Body of pancreas (tissue), 4 donors: ENCODE measurements at regions not wholly inside any gene's neighbourhood (a gene's known extent, or its start where the extent isn't known, plus 50 kb on each side); places are given as distances from the start of the nearest gene placed in this dataset.
"Not testable (repeated sequence)": the region's sequence is repeated elsewhere in the genome, so short reads cannot be mapped to it uniquely, and the experiment has no call there.

ENCODE experiments used
- ATAC-seq: fragments of 150-250 bp; one replicate; pipeline ENCODE4 v1.9.1; 2016
- DNase-seq, 4 donors: peaks; one replicate each; pipeline ENCODE4 v3.0.0-alpha.2; 2019
- H3K27ac ChIP-seq, 4 donors: fragments of 200-600 bp; sonication (generic); 1 replicate in 3 of 4; 2 replicates in 1 of 4; pipeline versions ENCODE4 v1.5.1 to v1.6.1; 2016 to 2019; ENCODE audit warnings: mild to moderate bottlenecking in 1 of 4, mixed read lengths in 1 of 4, moderate library complexity in 1 of 4
- H3K27me3 ChIP-seq, 2 donors: fragments of 200-600 bp; sonication (generic); one replicate each; pipeline ENCODE4 v1.6.0; 2016; ENCODE audit warnings: mild to moderate bottlenecking in 1 of 2
- H3K36me3 ChIP-seq, 2 donors: fragments of 200-600 bp; sonication (generic); replicated peaks in 1 of 2; 2 replicates each; pipeline ENCODE4 v1.5.1; 2016; ENCODE audit warnings: low read depth in 2 of 2; ENCODE audit not compliant: insufficient read depth in 1 of 2
- H3K4me1 ChIP-seq: fragments of 200-600 bp; sonication (generic); one replicate; pipeline ENCODE4 v1.6.0; 2016
- H3K4me3 ChIP-seq, 2 donors: fragments of 200-600 bp; sonication (generic); 1 replicate in 1 of 2; 2 replicates in 1 of 2; pipeline ENCODE4 v1.5.1; 2016 to 2019
- H3K9me3 ChIP-seq, 3 donors: fragments of 200-600 bp; sonication (generic); 1 replicate in 2 of 3; 2 replicates in 1 of 3; pipeline ENCODE4 v1.5.1; 2016
- POLR2A ChIP-seq, 3 donors: fragments of 450-650 bp; IDR thresholded peaks; one replicate each; pipeline ENCODE4 v1.6.1; 2016; ENCODE audit warnings: antibody characterized with exemption in 3 of 3, mild to moderate bottlenecking in 2 of 3
- WGBS, 2 donors: methylation state at CpG; one replicate each; pipeline ENCODE4 v1.1.5; 2017; 5-methylcytosine and 5-hydroxymethylcytosine counted together
- intact Hi-C: fragments of 100-400 bp; cut with DNase I; formaldehyde crosslinking; loops from one replicate; pipeline ENCODE4 v1.15.1; 2023
- TF ChIP-seq, protein P1 (sequence below), 7 experiments: fragments of 450-650 bp in 4 of 7; fragments of 200-600 bp in 3 of 7; sonication (generic) in 3 of 7; IDR thresholded peaks; one replicate each; pipeline ENCODE4 v1.5.1; 2016 to 2019; ENCODE audit warnings: antibody characterized with exemption in 7 of 7

DNA sequence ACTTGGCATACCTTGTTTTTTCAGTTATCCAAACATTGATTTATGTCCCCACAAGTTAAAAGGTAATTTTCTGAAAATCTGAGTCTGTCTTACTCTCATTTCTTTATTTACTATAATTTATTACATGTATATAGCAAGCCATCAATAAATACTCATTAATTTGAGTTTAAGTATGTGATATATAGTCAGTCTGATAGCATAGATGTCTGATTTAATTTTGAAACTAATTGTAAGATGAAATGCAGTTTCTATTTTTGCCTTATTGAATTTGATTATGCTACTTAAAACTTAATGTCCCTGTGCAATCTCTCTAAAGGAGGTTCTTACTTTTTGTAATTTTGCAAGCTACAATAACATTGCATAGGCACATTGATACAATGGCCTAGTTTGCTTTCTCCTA, 2418.6 kb downstream of the ARAP2 start:
- no peaks in the 10 kb centered on the region for H3K9me3 ChIP-seq
- intact Hi-C loops: no loop called here
- DNase-seq (no peak), ATAC-seq (no peak)
- no peaks in the 10 kb centered on the region for H3K27me3 ChIP-seq
- TF ChIP-seq POLR2A (IDR thresholded peaks at IDR 0.05): no peak
- TF ChIP-seq, protein P1, sequence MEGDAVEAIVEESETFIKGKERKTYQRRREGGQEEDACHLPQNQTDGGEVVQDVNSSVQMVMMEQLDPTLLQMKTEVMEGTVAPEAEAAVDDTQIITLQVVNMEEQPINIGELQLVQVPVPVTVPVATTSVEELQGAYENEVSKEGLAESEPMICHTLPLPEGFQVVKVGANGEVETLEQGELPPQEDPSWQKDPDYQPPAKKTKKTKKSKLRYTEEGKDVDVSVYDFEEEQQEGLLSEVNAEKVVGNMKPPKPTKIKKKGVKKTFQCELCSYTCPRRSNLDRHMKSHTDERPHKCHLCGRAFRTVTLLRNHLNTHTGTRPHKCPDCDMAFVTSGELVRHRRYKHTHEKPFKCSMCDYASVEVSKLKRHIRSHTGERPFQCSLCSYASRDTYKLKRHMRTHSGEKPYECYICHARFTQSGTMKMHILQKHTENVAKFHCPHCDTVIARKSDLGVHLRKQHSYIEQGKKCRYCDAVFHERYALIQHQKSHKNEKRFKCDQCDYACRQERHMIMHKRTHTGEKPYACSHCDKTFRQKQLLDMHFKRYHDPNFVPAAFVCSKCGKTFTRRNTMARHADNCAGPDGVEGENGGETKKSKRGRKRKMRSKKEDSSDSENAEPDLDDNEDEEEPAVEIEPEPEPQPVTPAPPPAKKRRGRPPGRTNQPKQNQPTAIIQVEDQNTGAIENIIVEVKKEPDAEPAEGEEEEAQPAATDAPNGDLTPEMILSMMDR (IDR thresholded peaks at IDR 0.05): no peak
- no peak overlapping the region for H3K27ac ChIP-seq
- H3K4me1 ChIP-seq: no peaks in the 10 kb centered on the region
- no peak overlapping the region for H3K4me3 ChIP-seq
- H3K36me3 ChIP-seq: no peaks in the 10 kb centered on the region

DNA sequence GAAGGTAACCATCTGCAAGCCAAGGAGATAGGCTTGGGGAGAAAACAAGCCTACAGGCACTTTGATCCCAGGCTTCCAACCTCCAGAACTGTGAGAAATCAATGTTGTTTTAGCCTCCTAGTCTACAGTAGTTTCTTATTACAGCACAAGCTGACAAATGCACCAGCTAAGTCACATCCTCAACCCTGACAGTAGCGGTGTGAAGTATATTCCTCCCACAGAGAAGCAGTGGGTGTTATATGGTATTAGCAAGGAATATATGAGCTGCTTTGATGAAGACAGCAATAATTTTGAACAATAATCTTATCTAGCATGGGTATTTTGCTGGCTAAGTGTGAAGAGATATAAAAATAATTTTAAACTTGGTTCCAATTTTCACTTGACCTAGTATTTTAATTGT, 2415.0 kb downstream of the ARAP2 start:
- H3K4me1 ChIP-seq, H3K9me3 ChIP-seq, DNase-seq, H3K36me3 ChIP-seq, intact Hi-C loops, H3K27me3 ChIP-seq, H3K4me3 ChIP-seq, ATAC-seq, H3K27ac ChIP-seq: not testable (repeated sequence)
- WGBS, 2 donors: 92% methylated on average over 1 of the region's 1 CpG

DNA sequence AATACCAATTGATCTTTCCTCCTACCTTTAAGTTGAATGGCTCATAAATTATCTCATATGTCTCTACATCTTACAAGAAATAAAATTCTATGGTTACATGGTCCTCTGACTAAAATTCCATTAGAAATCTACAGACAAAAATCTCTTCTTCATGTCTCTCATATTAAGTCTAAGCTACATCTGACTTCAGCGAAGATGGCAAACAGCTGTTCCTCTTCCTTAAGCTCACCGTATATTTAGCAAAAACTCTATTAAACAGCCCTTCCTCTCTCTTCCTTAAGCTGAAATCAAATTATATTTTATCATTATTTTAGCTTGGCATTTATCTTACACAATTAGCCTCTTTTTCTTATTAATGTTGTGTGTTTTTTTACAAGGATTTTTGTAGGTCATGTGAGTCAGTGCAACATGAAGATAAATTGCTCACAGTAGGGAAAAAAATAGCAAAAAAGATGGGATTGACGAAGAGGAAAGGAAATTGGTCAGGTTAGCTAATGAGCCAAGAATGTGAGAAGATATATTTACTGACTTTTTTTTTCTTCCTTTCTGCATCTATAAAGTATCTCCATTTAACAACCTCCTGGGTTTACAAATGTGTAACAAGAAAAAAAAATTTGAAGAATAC, 2412.8 kb downstream of the ARAP2 start:
- Histone ChIP-seq H3K4me1 (no peaks in the 10 kb centered on the region), H3K27me3 (no peaks in the 10 kb centered on the region), H3K27ac (no peak overlapping the region), H3K36me3 (no peaks in the 10 kb centered on the region), H3K9me3 (no peaks in the 10 kb centered on the region), H3K4me3 (no peak overlapping the region)
- DNase-seq (no peak), ATAC-seq (no peak)
- 58 to 62% methylated on average over 3 of the region's 3 CpGs for WGBS, 2 donors
- intact Hi-C loops: no loop called here
- no peak for TF ChIP-seq POLR2A (IDR thresholded peaks at IDR 0.05)
- TF ChIP-seq, protein P1 (IDR thresholded peaks at IDR 0.05): no peak

DNA sequence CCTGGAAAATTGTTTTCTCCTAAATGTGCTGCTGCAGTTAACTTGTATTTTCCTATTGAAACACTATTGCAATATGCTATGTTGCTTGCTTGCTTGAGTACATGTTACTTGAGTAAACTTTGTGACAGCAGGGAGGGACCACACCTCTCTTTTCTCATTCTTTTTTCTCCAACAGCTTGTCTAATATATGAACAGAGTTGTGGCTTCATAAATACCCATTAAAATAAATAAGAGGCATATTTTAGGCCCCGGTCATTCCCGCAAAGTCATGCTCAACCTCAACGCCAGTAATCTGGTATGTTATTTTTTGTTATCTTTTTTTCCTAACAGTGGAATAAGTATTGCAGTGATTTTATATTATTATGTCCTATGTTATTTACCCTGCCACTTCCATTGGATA, 2408.6 kb downstream of the ARAP2 start:
- H3K9me3 ChIP-seq, ATAC-seq, H3K4me1 ChIP-seq, H3K27me3 ChIP-seq, DNase-seq, intact Hi-C loops, H3K36me3 ChIP-seq, H3K27ac ChIP-seq, H3K4me3 ChIP-seq: not testable (repeated sequence)
- WGBS, 2 donors: 65 to 78% methylated on average over 3 of the region's 3 CpGs

DNA sequence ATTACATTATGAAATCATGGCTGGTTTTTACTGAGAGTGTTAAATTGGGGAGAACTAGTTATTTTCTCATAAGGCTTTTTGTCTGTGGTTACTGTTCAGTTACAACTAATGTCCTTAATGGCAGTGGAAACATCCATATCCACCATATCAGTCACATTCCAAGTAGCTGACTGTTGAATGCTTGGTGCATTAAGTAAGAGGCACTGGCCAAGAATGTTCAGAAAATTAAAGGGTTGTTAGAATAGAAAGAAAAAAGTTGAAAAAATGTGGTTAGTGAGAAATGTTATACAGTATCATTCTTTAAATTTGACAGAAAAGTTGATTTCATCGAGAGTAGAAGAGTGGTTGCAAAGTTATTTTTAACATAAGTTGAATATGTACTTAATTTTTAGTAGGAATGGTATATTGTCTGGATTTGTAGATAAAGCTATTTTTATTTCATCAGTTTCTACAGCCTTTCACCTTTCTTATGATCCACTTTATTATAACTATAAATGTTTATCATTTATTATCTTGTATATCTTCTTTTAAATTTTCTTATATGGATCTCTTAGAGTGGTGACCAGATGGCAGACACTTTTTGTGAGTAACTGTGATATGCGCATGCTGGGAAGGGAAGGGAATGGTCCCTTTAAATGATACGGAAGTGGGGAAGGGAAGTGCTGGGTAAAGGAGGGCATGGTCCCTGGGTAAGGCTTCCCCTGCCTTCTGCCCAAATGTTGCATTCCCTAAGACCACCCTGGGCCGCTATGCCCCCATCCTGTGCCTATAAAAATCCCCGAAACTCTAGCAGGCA, 2407.1 kb downstream of the ARAP2 start:
- no peak overlapping the region for H3K4me3 ChIP-seq
- 61 to 64% methylated on average over 5 of the region's 5 CpGs for WGBS, 2 donors
- no peaks in the 10 kb centered on the region for H3K36me3 ChIP-seq
- no peaks in the 10 kb centered on the region for H3K27me3 ChIP-seq
- ATAC-seq (no peak), DNase-seq (no peak)
- no peaks in the 10 kb centered on the region for H3K4me1 ChIP-seq
- no peak for TF ChIP-seq POLR2A (IDR thresholded peaks at IDR 0.05)
- TF ChIP-seq, protein P1 (IDR thresholded peaks at IDR 0.05): no peak
- no peaks in the 10 kb centered on the region for H3K9me3 ChIP-seq
- H3K27ac ChIP-seq: no peak overlapping the region
- intact Hi-C loops: no loop called here

DNA sequence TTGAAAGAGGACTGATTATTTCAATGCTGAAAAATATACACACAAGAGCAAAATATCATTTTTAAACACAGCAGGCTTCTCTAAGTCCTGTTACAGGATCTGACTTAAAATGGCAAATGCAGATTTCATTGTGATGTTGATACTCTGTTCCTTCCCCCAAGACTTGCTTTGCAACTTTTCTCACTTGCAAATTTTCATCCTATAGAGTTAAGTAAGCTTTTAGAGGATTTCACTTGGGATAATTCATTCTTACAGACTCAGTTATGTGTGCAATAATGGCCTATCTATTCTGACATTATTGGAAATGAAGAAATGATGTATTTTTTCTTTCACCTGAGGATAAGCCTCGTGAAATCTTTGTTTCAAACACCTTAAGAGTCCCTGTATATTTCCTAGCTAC, 2403.2 kb downstream of the ARAP2 start:
- ATAC-seq (no peak), DNase-seq (no peak)
- Histone ChIP-seq H3K27ac (no peak overlapping the region), H3K36me3 (no peaks in the 10 kb centered on the region), H3K4me1 (no peaks in the 10 kb centered on the region), H3K4me3 (no peak overlapping the region), H3K27me3 (no peaks in the 10 kb centered on the region), H3K9me3 (no peaks in the 10 kb centered on the region)
- 9% methylated on average over 1 of the region's 1 CpG for WGBS, 2 donors
- intact Hi-C loops: no loop called here
- TF ChIP-seq, protein P1 (IDR thresholded peaks at IDR 0.05): no peak
- no peak for TF ChIP-seq POLR2A (IDR thresholded peaks at IDR 0.05)
